ENCODE measurements at regions not wholly inside any gene's neighbourhood (a gene's known extent, or its start where the extent isn't known, plus 50 kb on each side); places are given as distances from the start of the nearest gene placed in this dataset.

- H3K79me1 ChIP-seq (ENCODE audit: insufficient read depth, low read depth, low read length, poor library complexity, severe bottlenecking), result no peaks in the 10 kb centered on the region
- Mint-ChIP-seq H3K36me3 (ENCODE audit: insufficient read depth in 1 of 3, low read depth in 3 of 3) (no peaks in the 10 kb centered on the region), H3K4me3 (no peak overlapping the region), H3K27me3 (ENCODE audit: low read depth) (no peaks in the 10 kb centered on the region), H3K9me3 (no peaks in the 10 kb centered on the region), H3K27ac (no peak overlapping the region), H3K4me1 (peaks cover 13 to 27% of the 10 kb centered on the region in 2 experiments)
- no peak overlapping the region for H3K56ac ChIP-seq (ENCODE audit: insufficient read length, low read depth, low read length)
- H3K4ac ChIP-seq (ENCODE audit: low read depth, low read length), result no peak overlapping the region
- no peak overlapping the region for H2AK5ac ChIP-seq (ENCODE audit: insufficient read length, low read length)
- H4K5ac ChIP-seq (ENCODE audit: insufficient read length, low read depth, low read length), result no peak overlapping the region
- no peak overlapping the region for H3T11ph ChIP-seq (ENCODE audit: low read length)
- H3K27ac ChIP-seq (ENCODE audit: insufficient read length, low read depth, low read length), result no peak overlapping the region
- H3K79me2 ChIP-seq (ENCODE audit: insufficient read depth, low read length), result no peaks in the 10 kb centered on the region
- TF ChIP-seq, protein P1, sequence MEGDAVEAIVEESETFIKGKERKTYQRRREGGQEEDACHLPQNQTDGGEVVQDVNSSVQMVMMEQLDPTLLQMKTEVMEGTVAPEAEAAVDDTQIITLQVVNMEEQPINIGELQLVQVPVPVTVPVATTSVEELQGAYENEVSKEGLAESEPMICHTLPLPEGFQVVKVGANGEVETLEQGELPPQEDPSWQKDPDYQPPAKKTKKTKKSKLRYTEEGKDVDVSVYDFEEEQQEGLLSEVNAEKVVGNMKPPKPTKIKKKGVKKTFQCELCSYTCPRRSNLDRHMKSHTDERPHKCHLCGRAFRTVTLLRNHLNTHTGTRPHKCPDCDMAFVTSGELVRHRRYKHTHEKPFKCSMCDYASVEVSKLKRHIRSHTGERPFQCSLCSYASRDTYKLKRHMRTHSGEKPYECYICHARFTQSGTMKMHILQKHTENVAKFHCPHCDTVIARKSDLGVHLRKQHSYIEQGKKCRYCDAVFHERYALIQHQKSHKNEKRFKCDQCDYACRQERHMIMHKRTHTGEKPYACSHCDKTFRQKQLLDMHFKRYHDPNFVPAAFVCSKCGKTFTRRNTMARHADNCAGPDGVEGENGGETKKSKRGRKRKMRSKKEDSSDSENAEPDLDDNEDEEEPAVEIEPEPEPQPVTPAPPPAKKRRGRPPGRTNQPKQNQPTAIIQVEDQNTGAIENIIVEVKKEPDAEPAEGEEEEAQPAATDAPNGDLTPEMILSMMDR (conservative IDR thresholded peaks at IDR 0.05), result no peak
- no peak overlapping the region for H3K23ac ChIP-seq (ENCODE audit: insufficient read length, low read depth, low read length)
- H3K9ac ChIP-seq (ENCODE audit: extremely low read depth, insufficient read length, low read length), result no peak overlapping the region
- no peak for DNase-seq
- H3K4me1 ChIP-seq (ENCODE audit: insufficient read depth, low read length), result peaks cover 7% of the 10 kb centered on the region; the same call in 1 of the 2 replicates
- no peak overlapping the region for H2BK5ac ChIP-seq (ENCODE audit: insufficient read length, low read length)
- no peak overlapping the region for H3K14ac ChIP-seq (ENCODE audit: insufficient read depth, low read length)
- H2BK15ac ChIP-seq (ENCODE audit: low read depth, low read length), result no peak overlapping the region
- H2AFZ ChIP-seq (ENCODE audit: low read length), result no peak overlapping the region
- no peak overlapping the region for H4K8ac ChIP-seq (replicated peaks; ENCODE audit: insufficient read length, low read depth, low read length)
- no peak overlapping the region for H2BK12ac ChIP-seq (ENCODE audit: insufficient read length, low read depth, low read length)
- no peak overlapping the region for H2BK20ac ChIP-seq (ENCODE audit: low read depth, low read length, poor library complexity, severe bottlenecking)
- H3K9me3 ChIP-seq (ENCODE audit: control insufficient read depth, low read depth, low read length), result no peaks in the 10 kb centered on the region
- H3K27me3 ChIP-seq (ENCODE audit: insufficient read depth, low read length), result no peaks in the 10 kb centered on the region
- no peaks in the 10 kb centered on the region for H3K23me2 ChIP-seq (ENCODE audit: insufficient read length, low read depth, low read length, poor library complexity, severe bottlenecking)
- H2BK120ac ChIP-seq (ENCODE audit: low read depth, low read length, poor library complexity, severe bottlenecking), result no peak overlapping the region
- no peaks in the 10 kb centered on the region for H4K20me1 ChIP-seq (ENCODE audit: control insufficient read depth, insufficient read depth, insufficient read length)
- H4K91ac ChIP-seq (ENCODE audit: insufficient read length, low read depth, low read length), result no peak overlapping the region
- no peak overlapping the region for H3K18ac ChIP-seq (ENCODE audit: insufficient read length, low read depth, low read length)
- H3K4me2 ChIP-seq (ENCODE audit: insufficient read depth, insufficient read length, low read length), result no peak overlapping the region
Measured at GRCh38 chr2:223217373-223217772, 165.4 kb downstream of the KCNE4 start.

Measured in H9 (cell line).